Stimulated activated naive CD8-positive, alpha-beta T cell treated with anti-CD3 and anti-CD28 coated beads, Interleukin-15, amount 100 ng/mL, for 72 hours (primary cell): ENCODE measurements at regions not wholly inside any gene's neighbourhood (a gene's known extent, or its start where the extent isn't known, plus 50 kb on each side); places are given as distances from the start of the nearest gene placed in this dataset.

Experiments used
- ATAC-seq: fragments of 150-1000 bp; cut with Tn5 transposase; 2 replicates; pipeline ENCODE4 v1.10.0; 2021; ENCODE audit warnings: mild to moderate bottlenecking, moderate library complexity
- DNase-seq, 2 donors: peaks; one replicate each; pipeline ENCODE4 v3.0.0; 2021 to 2022
- H3K27ac Mint-ChIP-seq, 2 donors: one replicate each; pipeline ENCODE4 v1.8.0; 2022; ENCODE audit warnings: mild to moderate bottlenecking in 2 of 2, mixed read lengths in 2 of 2, moderate library complexity in 2 of 2
- H3K27me3 Mint-ChIP-seq: one replicate; pipeline ENCODE4 v1.8.0; 2022; ENCODE audit warnings: mixed read lengths
- H3K4me1 Mint-ChIP-seq: one replicate; pipeline ENCODE4 v1.8.0; 2022; ENCODE audit warnings: mild to moderate bottlenecking, mixed read lengths
- H3K4me3 Mint-ChIP-seq, 2 donors: one replicate each; pipeline ENCODE4 v1.8.0; 2022; ENCODE audit warnings: mild to moderate bottlenecking in 2 of 2, mixed read lengths in 2 of 2, moderate library complexity in 1 of 2
- H3K9me3 Mint-ChIP-seq, 2 donors: one replicate each; pipeline ENCODE4 v1.8.0; 2022; ENCODE audit warnings: mixed read lengths in 2 of 2

DNA sequence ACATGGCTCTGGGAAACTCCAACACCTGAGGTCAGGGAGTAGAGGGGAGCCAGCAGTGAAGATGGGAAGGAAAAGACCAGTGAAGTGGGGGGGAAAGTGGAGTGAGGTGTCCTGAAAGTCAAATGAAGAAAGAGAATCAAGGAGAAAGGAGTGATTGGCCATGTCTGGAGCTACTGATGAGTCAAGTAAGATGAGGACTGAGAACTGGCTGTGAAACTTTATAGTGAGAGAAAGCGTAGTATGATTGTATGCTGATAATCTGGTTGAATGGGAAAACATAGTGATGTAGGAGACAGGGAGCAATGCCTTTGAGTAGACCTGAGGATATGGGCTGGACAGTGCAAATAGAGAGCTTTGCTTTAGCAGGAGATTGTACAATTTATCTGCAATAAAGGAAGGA is 183.6 kb upstream of the GMDS start:
- no peak for ATAC-seq
- DNase-seq = no peak
- Mint-ChIP-seq H3K4me3 (no peak overlapping the region), H3K4me1 (no peaks in the 10 kb centered on the region), H3K27ac (no peak overlapping the region), H3K9me3 (no peaks in the 10 kb centered on the region), H3K27me3 (no peaks in the 10 kb centered on the region)

DNA sequence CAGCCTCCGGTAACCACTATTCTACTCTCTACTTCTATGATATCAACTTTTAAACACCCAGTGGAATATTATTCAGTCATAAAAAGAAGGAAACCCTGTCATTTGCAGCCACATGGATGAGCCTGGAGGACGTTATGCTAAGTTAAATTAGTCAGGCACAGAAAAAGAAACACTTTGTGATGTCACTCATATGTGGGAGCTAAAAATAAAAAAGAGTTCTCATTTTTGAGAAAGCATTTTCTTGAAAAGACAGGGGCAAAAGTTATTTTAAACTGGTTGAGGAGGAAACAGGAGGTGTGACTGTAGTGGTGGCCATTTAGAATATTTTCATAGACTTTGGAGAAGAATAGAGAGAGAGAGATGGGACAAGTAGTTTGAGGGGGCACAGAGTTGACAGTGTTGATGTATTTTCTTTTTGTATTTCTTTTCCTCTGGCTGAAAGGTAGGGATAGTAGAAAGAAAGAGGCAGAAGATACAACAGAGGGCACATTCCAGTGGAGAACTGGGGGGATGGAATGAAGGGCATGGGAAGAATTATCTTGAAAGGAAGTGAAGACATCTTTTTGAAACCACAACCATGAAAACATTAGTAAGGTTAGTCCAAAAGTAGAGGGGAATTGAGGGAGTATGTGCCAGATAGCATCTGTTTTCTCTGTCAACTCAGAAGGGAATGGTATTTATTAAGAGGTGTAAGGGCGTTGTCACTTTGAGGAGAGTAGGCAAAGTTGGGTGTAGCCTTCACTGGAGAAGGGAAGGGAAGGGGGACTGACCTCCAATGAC is 181.3 kb upstream of the GMDS start:
- H3K9me3 Mint-ChIP-seq = no peaks in the 10 kb centered on the region

DNA sequence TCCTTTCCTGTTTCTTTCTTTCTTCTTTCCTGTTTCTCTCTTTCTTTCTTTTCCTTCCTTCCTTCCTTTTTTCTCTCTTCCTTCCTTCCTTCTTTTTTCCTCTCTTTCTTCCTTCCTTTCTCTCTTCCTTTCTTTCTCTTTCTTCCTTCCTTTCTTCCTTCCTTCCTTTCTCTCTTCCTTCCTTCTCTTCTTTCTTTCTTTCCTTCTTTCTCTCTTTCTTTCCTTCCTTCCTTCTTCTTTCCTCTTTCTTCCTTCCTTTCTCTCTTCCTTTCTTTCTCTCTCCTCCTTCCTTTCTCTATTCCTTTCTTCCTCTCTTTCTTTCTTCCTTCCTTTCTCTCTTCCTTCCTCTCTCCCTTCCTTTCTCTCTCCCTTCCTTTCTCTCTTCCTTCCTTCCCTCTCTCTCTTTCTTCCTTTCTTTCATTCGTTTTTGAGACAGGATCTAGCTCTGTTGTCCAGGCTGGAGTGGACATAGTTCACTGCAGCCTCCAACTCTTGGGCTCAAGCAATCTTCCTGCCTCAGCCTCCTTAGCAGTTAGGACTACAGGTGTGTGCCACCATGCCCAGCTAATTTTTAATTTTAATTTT is 170.8 kb upstream of the GMDS start:
- H3K9me3 Mint-ChIP-seq = no peaks in the 10 kb centered on the region
- ATAC-seq (no peak), DNase-seq (no peak)
- no peaks in the 10 kb centered on the region for H3K4me1 Mint-ChIP-seq
- H3K27me3 Mint-ChIP-seq = no peaks in the 10 kb centered on the region
- H3K4me3 Mint-ChIP-seq = no peak overlapping the region
- H3K27ac Mint-ChIP-seq = peak overlapping the region in 1 of 2 donors; percentile 74

More for the DNA sequence above, 181.3 kb upstream of the GMDS start:
- H3K27me3 Mint-ChIP-seq = no peaks in the 10 kb centered on the region
- no peak for ATAC-seq
- H3K27ac Mint-ChIP-seq = no peak overlapping the region
- DNase-seq = no peak
- H3K4me1 Mint-ChIP-seq = no peaks in the 10 kb centered on the region
- no peak overlapping the region for H3K4me3 Mint-ChIP-seq

DNA sequence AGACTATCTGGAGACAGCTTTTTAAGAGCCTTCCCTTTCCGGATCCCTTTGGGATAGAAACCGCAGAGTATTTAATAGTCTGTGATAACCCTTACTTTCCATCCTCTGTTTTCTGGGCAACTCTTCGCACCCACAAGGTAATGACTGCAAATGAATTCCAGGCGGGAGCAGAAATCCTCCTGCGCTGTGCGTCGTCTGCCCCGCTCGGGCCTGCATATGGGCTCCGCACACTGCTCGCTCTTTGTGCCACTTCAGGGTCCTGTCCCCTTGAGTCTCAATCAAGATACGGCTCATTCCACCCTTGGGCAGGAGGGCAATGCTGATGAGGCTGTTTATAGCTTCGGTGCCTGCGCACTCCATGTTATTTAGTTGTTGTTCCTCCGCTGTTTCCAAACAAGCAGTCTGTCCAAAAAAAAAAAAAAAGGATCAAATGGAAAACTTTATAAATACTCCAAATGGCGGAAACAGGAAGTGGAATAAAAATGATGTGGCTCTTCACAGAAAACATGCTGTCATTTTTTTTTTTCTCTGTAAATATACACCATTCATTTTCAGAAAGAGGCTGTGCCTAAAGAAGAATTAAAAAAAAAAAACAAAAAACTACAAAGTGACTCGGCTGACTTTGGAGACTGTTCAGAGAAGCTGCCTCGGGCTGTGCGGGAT is 169.6 kb upstream of the GMDS start:
- H3K9me3 Mint-ChIP-seq = no peaks in the 10 kb centered on the region
- no peak for ATAC-seq
- DNase-seq = no peak
- H3K27ac Mint-ChIP-seq = no peak overlapping the region
- H3K27me3 Mint-ChIP-seq = no peaks in the 10 kb centered on the region
- H3K4me3 Mint-ChIP-seq = no peak overlapping the region
- H3K4me1 Mint-ChIP-seq = no peaks in the 10 kb centered on the region

DNA sequence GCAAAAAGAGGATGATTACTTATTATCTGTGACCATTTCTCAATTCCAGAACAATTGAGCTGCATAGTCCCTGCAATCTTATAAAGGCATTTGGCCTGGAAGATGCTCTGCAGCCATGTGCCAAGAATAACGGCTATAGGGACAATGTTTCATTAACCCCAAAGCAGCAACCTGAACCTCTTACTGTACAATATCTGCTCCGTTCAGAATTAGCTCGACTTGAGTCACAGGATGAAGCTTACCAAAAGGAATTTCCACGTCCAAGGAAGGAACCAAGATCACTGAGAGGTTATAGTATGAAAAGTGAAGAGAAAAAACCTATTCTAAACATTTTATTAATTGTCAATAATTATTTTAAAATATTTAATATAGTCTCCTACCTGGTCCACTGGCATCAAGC is 167.3 kb upstream of the GMDS start:
- Mint-ChIP-seq H3K27me3 (no peaks in the 10 kb centered on the region), H3K4me3 (no peak overlapping the region), H3K9me3 (no peaks in the 10 kb centered on the region), H3K27ac (no peak overlapping the region), H3K4me1 (no peaks in the 10 kb centered on the region)
- DNase-seq (no peak), ATAC-seq (no peak)

DNA sequence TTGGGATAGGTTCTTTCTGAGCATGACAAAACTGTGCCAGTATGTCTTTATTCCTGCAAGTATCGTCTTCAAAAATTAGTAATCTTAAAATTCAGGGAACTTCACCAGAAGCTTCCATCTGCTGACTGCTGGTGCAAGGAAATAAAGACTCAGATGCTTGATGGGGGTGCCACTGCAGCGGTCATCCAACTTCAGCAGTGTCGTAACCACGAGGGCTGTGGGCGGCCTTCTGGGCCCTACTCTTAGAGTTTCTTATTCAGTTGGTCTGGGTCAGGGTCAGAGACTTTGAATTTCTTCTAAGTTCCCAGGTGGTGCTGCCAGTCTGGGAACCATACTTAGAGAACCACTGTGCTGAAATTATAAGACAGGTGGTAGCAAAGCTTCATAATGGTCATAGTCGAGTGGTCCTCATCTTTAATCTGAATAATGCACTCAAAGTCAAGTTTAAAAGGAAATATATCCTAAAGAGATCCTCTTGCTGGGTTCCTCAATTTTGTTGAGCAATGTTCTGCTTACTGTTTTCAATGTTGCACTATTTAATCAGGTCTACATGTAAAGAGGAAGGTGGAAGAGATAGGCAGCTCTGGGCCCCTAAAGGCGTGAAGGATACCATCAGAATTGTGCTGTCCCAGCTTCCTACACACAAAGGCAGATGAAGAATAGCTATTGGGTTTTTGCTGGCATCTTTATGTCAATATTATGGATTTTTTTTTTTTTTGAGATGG is 165.4 kb upstream of the GMDS start:
- Mint-ChIP-seq H3K27me3 (no peaks in the 10 kb centered on the region), H3K27ac (no peak overlapping the region), H3K9me3 (no peaks in the 10 kb centered on the region), H3K4me1 (no peaks in the 10 kb centered on the region), H3K4me3 (no peak overlapping the region)
- DNase-seq = no peak
- no peak for ATAC-seq

DNA sequence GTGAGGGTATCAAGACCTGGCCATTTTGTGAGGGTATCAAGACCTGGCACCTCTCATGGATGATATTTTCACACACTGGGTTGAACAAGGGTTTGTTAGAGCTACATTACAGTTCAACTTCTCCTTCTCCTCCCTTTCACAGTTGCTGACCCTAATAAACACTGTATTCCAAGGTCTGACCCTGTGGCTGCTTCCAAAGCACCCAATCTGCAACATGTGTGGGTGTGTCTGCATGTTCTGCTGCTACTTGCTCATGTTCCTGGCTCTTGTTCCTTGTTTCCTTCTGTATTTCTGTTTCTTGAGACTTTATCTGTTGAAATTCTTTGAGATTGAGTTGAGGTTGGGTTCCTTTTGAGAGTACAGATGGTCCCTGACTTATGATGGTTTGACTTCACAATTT is 162.1 kb upstream of the GMDS start:
- ATAC-seq (no peak), DNase-seq (no peak)
- Mint-ChIP-seq H3K9me3 (no peaks in the 10 kb centered on the region), H3K4me3 (no peak overlapping the region), H3K27me3 (no peaks in the 10 kb centered on the region), H3K27ac (peak overlapping the region in 1 of 2 donors; percentile 44), H3K4me1 (no peaks in the 10 kb centered on the region)

DNA sequence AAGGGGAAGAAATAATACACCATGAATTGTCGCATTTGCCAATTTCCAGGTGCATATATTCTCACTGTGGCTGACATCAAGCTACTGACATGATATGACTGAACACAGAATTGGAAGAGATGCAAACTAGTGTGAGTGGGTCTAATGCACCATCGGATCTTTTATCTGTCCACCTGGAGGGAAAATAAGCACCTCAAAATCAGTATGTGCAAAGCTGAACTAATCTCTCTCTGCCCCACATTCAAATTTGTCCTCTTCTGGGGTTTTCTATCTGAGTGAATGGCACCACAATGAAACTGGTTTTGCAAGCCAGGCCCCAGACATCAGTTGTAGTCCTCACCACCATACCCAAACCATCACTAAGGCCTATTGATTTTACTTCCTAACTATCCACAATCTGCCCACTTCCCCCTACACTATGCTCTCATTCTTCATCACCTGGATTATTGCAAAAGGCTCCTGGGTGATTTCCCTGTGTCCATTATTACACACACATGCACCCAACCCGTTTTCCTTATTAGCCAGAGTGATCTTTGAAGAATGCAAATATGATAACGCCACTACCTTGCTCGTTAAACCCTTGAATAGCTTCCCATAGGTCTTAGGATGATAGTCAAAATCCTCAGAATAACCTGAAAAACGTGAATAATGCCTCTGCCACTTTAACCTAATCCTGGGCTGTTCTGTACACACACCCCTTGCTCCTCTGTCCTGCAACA is 159.0 kb upstream of the GMDS start:
- H3K27me3 Mint-ChIP-seq = no peaks in the 10 kb centered on the region
- no peaks in the 10 kb centered on the region for H3K9me3 Mint-ChIP-seq
- no peaks in the 10 kb centered on the region for H3K4me1 Mint-ChIP-seq
- DNase-seq (no peak), ATAC-seq (peak; percentile 62)
- no peak overlapping the region for H3K27ac Mint-ChIP-seq
- no peak overlapping the region for H3K4me3 Mint-ChIP-seq

DNA sequence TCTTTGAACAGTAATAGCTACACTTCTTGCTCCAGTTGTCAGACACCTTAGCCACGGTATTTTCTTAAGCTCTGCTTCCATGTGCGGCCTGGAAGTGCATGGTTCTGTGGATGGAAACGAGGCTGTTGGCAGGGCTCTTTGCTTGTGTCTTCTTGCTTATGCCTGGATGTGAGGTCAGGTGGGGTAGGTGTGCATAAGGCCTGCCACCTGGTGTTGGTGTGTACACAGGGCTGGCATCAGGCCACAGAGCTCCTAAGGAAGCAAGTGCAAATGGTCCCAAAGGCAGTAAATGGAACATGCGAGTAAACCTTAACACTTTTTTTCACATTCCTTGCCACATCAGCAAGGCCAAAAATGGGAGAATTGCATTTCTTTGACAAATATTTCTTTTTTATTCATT is 158.1 kb upstream of the GMDS start:
- H3K9me3 Mint-ChIP-seq = no peaks in the 10 kb centered on the region
- no peak overlapping the region for H3K4me3 Mint-ChIP-seq
- no peaks in the 10 kb centered on the region for H3K27me3 Mint-ChIP-seq
- no peak overlapping the region for H3K27ac Mint-ChIP-seq
- ATAC-seq (no peak), DNase-seq (no peak)
- no peaks in the 10 kb centered on the region for H3K4me1 Mint-ChIP-seq

DNA sequence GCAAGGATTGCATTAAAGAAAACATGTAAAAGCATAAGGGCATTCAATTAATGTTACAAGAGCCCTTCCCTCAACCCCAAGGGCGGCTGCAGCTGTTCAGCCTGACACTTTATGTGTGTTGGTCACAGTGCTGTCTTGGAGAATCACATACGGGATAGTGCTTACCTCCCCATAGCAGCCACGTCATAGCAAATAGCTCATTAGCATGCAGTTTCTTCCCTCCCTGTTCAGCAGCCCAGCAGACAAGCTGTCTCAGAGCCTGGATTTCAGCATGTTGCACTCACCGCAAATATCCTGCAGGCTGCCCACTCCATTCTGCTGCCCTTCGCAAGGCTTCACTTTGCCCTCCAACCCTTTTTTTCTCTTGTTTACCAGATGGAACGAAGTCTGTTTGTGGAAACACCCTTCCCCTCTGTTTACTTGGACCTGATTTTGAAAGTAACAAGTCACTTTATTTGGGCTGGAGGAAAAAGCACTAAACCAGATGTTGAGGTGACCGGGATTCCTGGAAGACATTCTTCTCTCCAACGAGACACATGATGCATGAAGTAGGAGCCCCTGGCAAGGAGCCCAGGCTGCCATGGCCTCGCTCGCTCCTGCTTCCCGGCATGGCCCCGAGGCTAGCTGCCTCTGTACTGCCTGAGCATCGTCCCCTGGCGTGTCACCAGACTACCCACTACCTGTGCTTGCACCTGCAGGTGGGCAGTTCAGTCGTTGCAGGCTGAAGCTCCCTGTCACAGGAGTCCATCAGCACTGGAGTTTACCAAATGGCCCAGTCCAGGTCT is 151.6 kb upstream of the GMDS start:
- no peaks in the 10 kb centered on the region for H3K27me3 Mint-ChIP-seq
- no peaks in the 10 kb centered on the region for H3K4me1 Mint-ChIP-seq
- no peak for DNase-seq

DNA sequence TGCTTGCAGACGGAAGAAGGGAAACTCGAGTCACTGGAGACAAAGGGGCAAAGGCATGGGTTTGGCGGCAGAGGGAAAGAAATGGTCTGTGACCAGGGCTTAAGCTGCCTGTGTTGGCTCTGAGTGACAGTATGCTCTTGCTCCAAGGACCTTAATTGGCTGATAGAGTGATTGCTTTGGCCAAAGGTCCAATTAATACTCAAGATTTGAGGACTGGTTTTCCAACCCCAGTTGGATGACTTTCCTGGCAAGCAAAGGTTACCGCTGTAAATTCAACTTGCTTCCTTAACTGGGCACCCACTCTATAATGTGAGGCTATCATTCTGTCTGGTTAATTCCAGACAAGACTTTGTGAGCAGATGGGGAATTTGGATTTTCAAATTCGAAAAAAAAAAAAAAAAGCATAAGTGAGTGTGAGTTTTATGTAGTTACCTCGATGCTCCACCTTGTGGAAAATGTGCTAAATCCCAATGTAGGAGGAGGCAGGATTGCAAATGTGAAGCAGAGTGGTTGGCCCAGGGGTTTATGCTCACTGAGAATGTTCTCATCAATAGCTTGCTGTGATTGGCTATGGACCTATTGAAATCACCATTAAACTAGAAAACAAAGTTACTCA is 150.7 kb upstream of the GMDS start:
- ATAC-seq = no peak
- DNase-seq = no peak
- Mint-ChIP-seq H3K27ac (no peak overlapping the region), H3K4me3 (no peak overlapping the region), H3K9me3 (no peaks in the 10 kb centered on the region), H3K27me3 (no peaks in the 10 kb centered on the region), H3K4me1 (no peaks in the 10 kb centered on the region)

More for the DNA sequence above, 151.6 kb upstream of the GMDS start:
- Mint-ChIP-seq H3K4me3 (no peak overlapping the region), H3K9me3 (no peaks in the 10 kb centered on the region), H3K27ac (peak overlapping the region in 1 of 2 donors; percentile 64)
- no peak for ATAC-seq

DNA sequence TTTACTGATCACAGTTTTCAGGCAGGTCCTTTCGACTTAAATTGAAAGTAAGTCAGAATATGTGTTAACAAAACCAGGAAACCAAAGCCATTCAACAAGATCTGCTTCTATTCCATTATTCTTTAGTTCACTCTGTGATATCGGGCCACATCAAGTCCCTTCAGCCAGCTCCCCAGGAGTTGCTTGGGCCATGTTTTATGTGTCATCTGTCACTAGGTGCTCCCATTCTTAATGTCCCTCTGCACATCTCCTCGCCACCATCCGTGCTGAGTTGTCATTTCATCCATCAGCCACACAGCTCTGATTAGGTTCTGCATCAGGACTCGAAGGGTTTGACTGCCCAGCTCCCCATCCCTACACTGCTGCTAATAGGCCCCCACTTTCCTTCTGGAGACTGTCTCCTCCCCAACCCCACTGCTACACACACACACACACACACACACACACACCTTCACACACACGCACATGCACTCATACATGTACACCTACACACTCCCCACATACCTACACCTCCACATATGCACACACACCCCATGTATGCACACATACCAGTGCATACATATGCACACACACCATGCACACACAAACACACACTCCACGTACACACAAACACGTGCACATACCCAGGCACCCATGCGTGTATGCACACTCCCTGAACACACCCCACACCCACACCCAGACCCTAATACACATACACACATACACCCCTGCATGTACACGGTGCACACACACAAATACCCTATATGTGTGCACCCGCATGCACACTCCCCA is 143.3 kb upstream of the GMDS start:
- DNase-seq (no peak), ATAC-seq (no peak)
- H3K27ac Mint-ChIP-seq = no peak overlapping the region
- H3K27me3 Mint-ChIP-seq = no peaks in the 10 kb centered on the region
- H3K4me1 Mint-ChIP-seq = no peaks in the 10 kb centered on the region
- no peak overlapping the region for H3K4me3 Mint-ChIP-seq
- H3K9me3 Mint-ChIP-seq = peaks cover 15 to 22% of the 10 kb centered on the region in 2 donors

DNA sequence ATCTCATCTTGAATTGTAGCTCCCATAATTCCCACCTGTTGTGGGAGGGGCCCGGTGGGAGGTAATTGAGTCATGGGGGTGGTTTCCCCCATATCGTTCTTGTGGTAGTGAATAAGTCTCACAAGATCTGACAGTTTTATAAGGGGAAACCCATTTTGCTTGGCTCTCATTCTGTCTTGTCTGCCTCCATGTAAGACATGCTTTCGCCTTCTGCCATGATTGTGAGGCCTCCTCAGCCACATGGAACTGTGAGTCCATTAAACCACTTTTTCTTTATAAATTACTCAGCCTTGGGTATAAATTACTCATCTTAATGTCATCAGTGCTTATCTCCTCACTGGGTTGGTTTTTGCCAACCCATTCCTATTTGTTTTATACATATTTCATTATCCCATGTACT is 142.0 kb upstream of the GMDS start:
- Mint-ChIP-seq H3K4me1 (no peaks in the 10 kb centered on the region), H3K9me3 (peaks cover 15 to 22% of the 10 kb centered on the region in 2 donors), H3K4me3 (no peak overlapping the region), H3K27me3 (no peaks in the 10 kb centered on the region), H3K27ac (peak overlapping the region in 1 of 2 donors; percentile 36)
- ATAC-seq (peak; percentile 69), DNase-seq (peak in 1 of 2 donors; percentile 21)
